GM12875 (cell line): ENCODE measurements at regions not wholly inside any gene's neighbourhood (a gene's known extent, or its start where the extent isn't known, plus 50 kb on each side); places are given as distances from the start of the nearest gene placed in this dataset.
"Not testable (repeated sequence)": the region's sequence is repeated elsewhere in the genome, so short reads cannot be mapped to it uniquely, and the experiment has no call there.

ENCODE experiments used
- H3K4me3 ChIP-seq: one replicate; pipeline ENCODE4 v1.5.1; 2011; ENCODE audit warnings: low read depth, low read length, control low read depth
- CTCF ChIP-seq: IDR thresholded peaks from 2 replicates; pipeline ENCODE4 v1.5.1; 2011; ENCODE audit warnings: low read depth, mild to moderate bottlenecking, control low read depth, inconsistent platforms, low read length, moderate library complexity, borderline replicate concordance; ENCODE audit not compliant: insufficient read depth

- no peak for TF ChIP-seq CTCF
- H3K4me3 ChIP-seq = no peak overlapping the region
Observed at GRCh38 chr6:154625721-154626120, 107.5 kb upstream of the SCAF8 start.

- no peak overlapping the region for H3K4me3 ChIP-seq
- TF ChIP-seq CTCF = no peak
Observed at GRCh38 chr6:154629127-154629526, 104.1 kb upstream of the SCAF8 start.

DNA sequence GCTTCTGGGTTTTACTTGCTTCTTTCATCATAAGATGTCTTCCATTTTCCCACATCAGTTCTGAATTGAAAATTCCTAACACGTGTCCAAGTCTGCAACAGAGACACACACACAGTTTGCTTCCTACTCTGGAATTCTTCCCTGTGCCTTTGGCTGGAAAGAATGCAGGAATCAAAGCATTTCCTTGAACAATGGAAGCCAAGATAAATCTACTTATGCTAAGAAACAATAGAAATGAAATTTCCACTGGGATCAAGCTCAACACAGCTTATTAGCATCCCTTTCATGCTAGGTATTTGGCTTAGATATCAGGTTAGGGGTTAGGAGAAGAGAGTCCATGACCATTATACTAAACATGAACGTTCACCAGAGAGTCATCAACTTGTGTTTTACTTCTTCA, 101.1 kb upstream of the SCAF8 start:
- no peak overlapping the region for H3K4me3 ChIP-seq
- no peak for TF ChIP-seq CTCF

DNA sequence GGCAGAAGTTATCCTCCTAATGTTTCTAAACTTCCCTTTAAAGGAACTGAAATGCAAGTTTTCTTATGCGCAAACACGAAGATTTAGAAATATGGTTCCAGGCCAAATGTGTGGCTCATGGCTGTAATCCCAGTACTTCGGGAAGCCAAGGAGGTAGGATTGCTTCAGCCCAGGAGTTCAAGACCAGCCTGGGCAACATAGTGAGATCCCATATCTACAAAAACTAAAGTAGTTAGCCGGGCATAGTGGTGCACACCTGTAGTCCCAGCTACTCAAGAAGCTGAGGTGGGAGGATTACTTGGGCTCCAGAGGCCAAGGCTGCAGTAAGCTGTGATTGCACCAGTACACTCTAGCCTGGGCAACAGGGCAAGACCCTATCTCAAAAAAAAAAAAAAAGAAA, 95.8 kb upstream of the SCAF8 start:
- H3K4me3 ChIP-seq = no peak overlapping the region
- no peak for TF ChIP-seq CTCF

DNA sequence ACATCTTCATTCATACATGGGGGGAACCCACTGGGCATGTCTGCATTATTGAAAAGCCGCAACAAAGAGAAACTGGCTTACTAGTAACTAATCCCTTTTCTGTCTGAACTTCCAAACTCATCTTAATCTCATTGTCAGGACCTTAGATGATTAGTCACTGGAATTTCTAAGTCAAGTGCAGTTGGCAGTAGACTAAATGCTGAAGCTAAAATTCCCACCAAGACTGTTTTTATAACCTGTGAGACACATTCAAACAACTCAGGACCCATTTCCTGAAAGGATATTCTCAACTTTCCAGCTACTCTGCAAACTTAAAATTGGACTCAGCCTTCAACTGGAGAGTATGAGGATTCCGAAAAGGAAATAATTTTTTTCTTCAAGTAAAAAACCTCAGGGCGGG, 94.8 kb upstream of the SCAF8 start:
- H3K4me3 ChIP-seq = no peak overlapping the region
- TF ChIP-seq CTCF = no peak

- not testable (repeated sequence) for H3K4me3 ChIP-seq
Observed at GRCh38 chr6:154639196-154639595, 94.0 kb upstream of the SCAF8 start.

DNA sequence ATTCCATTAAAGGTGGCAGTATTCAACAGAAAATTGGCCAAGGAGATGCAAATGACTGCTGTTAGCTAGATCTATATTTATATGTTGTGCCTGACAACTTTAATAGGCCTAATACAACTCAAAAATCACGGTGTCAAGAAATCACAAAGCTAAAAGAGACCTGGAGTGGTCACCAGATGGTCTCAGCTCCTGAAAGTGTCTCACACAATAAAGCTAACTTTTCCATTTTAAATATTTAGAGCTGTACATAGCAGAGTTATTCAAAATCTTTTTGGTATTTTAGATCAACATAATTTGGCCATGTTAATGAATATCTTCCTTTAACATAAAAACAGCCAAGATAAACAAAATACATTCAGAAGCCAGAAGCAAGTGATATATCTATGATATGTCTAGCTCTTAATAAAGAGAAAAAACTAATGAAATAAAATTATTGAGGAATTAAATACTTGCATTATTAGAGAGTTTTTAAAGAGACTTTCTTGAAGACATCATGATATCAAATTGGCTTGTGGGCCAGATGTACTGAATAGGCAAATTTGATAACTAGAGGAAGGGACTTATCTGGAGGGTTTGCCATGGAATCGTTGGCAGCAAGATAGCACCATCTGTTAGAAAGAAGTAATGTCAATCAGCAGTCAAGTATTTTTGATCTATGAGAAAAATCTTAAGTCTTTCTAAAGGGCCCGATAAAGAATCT, 84.9 kb upstream of the SCAF8 start:
- H3K4me3 ChIP-seq = no peak overlapping the region
- TF ChIP-seq CTCF = no peak

- no peak overlapping the region for H3K4me3 ChIP-seq
- no peak for TF ChIP-seq CTCF
Observed at GRCh38 chr6:154648888-154649205, 84.4 kb upstream of the SCAF8 start.
